ENCODE measurements at regions not wholly inside any gene's neighbourhood (a gene's known extent, or its start where the extent isn't known, plus 50 kb on each side); places are given as distances from the start of the nearest gene placed in this dataset.

DNA sequence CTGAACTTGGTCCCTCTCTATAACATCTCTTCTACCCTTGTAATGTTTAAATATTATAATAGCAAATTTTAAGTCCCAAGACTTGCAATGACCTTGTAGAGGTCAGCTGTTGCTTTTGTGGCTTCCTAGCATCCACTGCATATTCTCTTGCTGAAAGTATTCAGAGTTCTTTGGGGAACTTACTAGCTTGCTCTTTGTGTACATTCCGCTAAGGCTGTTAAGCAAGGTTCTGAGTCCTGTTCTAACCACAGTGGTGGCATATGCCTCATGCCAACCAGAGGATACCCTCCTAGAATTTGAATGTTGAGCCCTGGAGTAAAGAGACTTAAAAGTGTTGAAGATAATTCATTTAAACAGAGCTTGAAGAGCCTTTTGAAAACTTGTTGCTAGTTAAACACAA is 570.9 kb downstream of the TLE1 start:
- TF ChIP-seq, protein P1, sequence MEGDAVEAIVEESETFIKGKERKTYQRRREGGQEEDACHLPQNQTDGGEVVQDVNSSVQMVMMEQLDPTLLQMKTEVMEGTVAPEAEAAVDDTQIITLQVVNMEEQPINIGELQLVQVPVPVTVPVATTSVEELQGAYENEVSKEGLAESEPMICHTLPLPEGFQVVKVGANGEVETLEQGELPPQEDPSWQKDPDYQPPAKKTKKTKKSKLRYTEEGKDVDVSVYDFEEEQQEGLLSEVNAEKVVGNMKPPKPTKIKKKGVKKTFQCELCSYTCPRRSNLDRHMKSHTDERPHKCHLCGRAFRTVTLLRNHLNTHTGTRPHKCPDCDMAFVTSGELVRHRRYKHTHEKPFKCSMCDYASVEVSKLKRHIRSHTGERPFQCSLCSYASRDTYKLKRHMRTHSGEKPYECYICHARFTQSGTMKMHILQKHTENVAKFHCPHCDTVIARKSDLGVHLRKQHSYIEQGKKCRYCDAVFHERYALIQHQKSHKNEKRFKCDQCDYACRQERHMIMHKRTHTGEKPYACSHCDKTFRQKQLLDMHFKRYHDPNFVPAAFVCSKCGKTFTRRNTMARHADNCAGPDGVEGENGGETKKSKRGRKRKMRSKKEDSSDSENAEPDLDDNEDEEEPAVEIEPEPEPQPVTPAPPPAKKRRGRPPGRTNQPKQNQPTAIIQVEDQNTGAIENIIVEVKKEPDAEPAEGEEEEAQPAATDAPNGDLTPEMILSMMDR (optimal IDR thresholded peaks at IDR 0.05 in 1 of 3, IDR thresholded peaks at IDR 0.05 in 1 of 3, conservative IDR thresholded peaks at IDR 0.05 in 1 of 3; ENCODE audit: extremely low read depth in 1 of 3, insufficient read depth in 2 of 3, low read length in 3 of 3), result no peak
- no peak for TF ChIP-seq EZH2 (IDR thresholded peaks at IDR 0.05; ENCODE audit: low read length)
